ENCODE measurements at regions not wholly inside any gene's neighbourhood (a gene's known extent, or its start where the extent isn't known, plus 50 kb on each side); places are given as distances from the start of the nearest gene placed in this dataset.

DNA sequence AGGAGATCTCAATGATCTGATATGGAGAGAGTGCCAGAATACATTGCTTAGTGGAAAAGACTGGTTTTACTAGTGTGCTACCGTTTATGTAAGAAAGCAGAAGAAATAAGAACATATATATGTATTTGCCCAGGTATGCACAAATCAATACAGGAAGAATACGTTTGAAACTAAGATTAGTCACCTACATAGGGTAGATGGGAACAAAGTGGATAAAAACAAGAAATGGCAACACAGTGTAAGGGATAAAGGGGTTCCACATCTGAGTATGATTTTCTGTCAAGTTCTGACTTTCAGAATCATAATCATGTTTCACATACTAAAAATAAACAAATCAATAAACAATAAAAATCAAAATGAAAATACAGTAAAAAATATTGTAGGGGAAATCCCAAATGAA is 148.6 kb upstream of the NAMPT start:
- Histone ChIP-seq H3K4me1 (ENCODE audit: control insufficient read depth, insufficient read depth, low read length) (no peaks in the 10 kb centered on the region), H3K9ac (ENCODE audit: low read depth, low read length) (no peak overlapping the region), H3K4me3 (ENCODE audit: low read length) (no peak overlapping the region), H3K27me3 (ENCODE audit: control insufficient read depth, insufficient read depth, low read length) (no peaks in the 10 kb centered on the region), H3K4me2 (ENCODE audit: low read length) (no peak overlapping the region), H3K36me3 (ENCODE audit: insufficient read depth, low read length) (no peaks in the 10 kb centered on the region), H3K9me3 (replicated peaks; ENCODE audit: low read length) (no peaks in the 10 kb centered on the region)

DNA sequence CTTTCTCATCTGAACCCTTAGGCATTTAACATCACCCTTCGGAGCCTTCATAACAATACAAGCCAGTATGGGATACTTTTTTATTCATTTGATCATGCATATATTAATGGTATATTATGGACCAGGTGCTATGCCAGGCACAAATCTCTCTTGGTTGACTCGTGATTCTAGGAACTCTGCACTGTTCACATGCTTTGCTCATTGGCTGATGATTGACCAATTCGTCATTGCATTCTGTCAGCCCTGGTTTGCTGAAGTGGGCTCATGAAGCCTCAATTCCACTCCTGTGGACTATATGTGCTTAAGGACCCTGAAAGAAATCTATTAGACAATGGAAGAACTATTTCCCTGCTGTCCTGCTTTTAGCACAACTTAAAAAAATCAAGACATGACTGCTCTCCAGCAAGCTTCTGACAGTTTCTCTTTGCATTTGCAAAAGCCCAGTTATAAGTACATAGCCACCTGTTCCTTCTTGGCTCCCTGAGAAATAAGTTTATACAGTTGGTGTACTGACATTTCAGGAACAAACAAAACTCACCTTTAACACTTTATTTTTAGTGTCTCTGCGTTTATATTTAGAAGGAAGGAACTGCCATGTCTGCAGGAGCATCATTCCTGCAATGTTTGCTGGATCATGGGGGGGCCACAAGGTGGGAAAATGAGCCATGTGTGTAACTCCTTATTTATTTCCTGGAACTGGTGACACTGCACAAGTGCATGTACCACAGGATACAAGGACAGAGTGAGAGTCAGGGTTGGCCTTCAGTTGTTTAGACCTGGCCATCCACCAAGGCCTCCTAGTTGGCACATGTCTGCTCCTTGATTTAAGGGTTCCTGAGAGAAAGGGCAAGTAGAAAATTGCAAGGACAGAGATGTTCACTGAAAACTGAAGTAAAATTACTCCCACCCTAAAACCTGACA is 146.0 kb upstream of the NAMPT start:
- no peak overlapping the region for H3K4me2 ChIP-seq (ENCODE audit: low read length)
- H3K27me3 ChIP-seq (ENCODE audit: control insufficient read depth, insufficient read depth, low read length): no peaks in the 10 kb centered on the region
- no peak overlapping the region for H3K9ac ChIP-seq (ENCODE audit: low read depth, low read length)
- no peaks in the 10 kb centered on the region for H3K36me3 ChIP-seq (ENCODE audit: insufficient read depth, low read length)
- no peaks in the 10 kb centered on the region for H3K9me3 ChIP-seq (replicated peaks; ENCODE audit: low read length)
- no peaks in the 10 kb centered on the region for H3K4me1 ChIP-seq (ENCODE audit: control insufficient read depth, insufficient read depth, low read length)
- no peak overlapping the region for H3K4me3 ChIP-seq (ENCODE audit: low read length)

DNA sequence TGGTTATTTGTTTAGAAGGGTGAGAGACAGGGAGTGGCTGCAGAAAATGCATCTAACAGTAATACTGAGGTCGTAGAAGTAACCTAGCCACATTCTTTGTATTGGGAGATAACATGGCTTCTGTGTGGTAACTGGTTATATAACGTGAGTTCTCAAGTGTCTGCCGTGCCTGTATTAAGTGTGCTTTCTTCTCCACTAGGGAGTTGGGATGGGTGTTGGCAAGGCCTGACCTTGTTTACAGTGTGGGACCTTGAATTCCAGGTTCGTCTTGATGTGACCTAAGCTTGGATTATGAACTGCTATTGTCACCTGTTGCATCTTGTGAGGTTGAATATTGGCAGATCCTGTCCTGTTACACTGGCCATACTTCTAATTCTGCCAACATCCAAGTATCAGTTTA is 145.3 kb upstream of the NAMPT start:
- Histone ChIP-seq H3K4me1 (ENCODE audit: control insufficient read depth, insufficient read depth, low read length) (peaks cover 6% of the 10 kb centered on the region), H3K9me3 (replicated peaks; ENCODE audit: low read length) (no peaks in the 10 kb centered on the region), H3K4me3 (ENCODE audit: low read length) (no peak overlapping the region), H3K9ac (ENCODE audit: low read depth, low read length) (no peak overlapping the region), H3K4me2 (ENCODE audit: low read length) (no peak overlapping the region), H3K27me3 (ENCODE audit: control insufficient read depth, insufficient read depth, low read length) (no peaks in the 10 kb centered on the region), H3K36me3 (ENCODE audit: insufficient read depth, low read length) (no peaks in the 10 kb centered on the region)

DNA sequence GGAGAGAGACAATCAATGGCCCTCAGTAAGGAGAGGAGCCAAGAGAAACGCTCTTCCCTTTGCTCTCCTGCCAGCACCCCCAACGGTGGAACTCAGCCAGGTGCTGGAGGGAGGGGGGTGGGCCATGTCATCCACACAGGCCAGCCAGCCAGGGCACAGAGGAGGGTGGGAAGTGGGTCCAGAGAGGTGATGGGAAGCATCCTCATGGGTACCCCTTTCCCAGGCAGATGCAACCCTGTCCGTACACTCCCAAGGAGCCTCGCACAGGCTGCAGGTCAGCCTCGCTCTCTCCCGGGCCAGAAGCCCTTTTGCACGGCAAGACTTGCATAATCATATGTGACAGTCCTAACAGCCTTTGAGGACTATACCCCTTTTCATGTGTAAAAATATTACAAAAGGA is 142.0 kb upstream of the NAMPT start:
- H3K27me3 ChIP-seq (ENCODE audit: control insufficient read depth, insufficient read depth, low read length): no peaks in the 10 kb centered on the region
- H3K4me1 ChIP-seq (ENCODE audit: control insufficient read depth, insufficient read depth, low read length): peaks cover 16% of the 10 kb centered on the region
- no peak overlapping the region for H3K9ac ChIP-seq (ENCODE audit: low read depth, low read length)
- H3K36me3 ChIP-seq (ENCODE audit: insufficient read depth, low read length): no peaks in the 10 kb centered on the region
- no peak overlapping the region for H3K4me2 ChIP-seq (ENCODE audit: low read length)
- no peak overlapping the region for H3K4me3 ChIP-seq (ENCODE audit: low read length)
- no peaks in the 10 kb centered on the region for H3K9me3 ChIP-seq (replicated peaks; ENCODE audit: low read length)

DNA sequence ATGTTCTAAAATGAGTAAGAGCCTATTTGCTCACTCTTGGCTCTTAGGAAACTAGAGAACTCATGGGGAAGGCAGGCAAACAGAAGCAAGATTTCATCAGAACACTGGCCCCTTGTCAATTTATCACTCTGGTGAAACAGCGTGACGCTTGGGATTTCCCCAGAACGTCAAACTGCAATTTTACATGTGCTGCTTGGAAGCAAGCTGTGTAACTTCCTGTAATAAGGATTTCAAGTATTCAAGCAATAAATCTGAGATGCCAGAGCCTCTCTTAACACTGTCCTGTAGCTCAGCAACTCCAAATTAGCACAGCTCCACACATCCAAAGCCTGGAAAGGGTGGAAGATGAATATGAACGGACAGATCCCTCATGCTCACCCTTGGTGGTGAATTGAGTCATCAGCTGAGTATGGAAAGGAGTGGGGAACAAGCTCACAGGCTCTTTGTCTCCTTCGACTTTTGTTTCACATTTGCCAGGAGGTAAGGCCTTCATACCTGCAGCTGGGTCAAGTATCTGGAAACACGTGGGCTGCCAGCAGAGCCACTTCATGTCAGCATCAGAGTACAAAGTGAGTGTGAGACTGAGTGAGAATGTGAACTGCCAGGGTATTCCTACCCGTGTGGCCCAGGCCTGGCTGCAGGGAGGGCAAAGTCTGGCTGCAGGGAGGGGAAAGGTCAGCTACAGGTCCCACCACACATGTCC is 140.4 kb upstream of the NAMPT start:
- Histone ChIP-seq H3K4me3 (ENCODE audit: low read length) (peak overlapping the region; percentile 3), H3K27me3 (ENCODE audit: control insufficient read depth, insufficient read depth, low read length) (no peaks in the 10 kb centered on the region), H3K9me3 (replicated peaks; ENCODE audit: low read length) (no peaks in the 10 kb centered on the region), H3K9ac (ENCODE audit: low read depth, low read length) (peak overlapping the region; percentile 56), H3K4me2 (ENCODE audit: low read length) (peak overlapping the region; percentile 57), H3K36me3 (ENCODE audit: insufficient read depth, low read length) (no peaks in the 10 kb centered on the region), H3K4me1 (ENCODE audit: control insufficient read depth, insufficient read depth, low read length) (peaks cover 26% of the 10 kb centered on the region)

DNA sequence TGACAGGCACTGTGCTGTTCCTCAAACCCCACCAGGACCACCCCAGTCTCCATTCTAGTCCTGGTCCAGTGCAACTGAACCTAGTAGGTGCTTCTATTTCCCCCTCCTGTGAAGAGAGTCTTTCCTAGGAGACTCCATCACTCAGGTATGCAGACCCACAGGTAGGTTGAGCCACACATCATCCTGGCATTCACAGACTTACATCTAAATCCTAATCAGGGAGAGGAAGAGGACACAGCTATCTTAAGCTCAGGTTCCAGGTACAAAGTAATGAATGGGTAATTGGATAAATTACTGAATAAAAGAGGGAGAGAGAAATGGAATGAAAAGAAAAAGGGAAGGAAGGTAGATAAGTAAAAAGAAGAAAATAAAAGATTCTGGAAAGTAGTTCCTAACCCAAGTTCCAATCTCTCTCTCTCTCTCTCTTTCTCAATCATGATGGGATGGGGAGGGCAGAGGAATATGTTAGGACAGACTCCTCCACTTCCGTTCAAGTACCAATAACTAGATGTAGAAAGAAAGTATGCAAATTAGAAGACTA is 139.8 kb upstream of the NAMPT start:
- Histone ChIP-seq H3K4me2 (ENCODE audit: low read length) (peak overlapping the region; percentile 11), H3K4me3 (ENCODE audit: low read length) (no peak overlapping the region), H3K36me3 (ENCODE audit: insufficient read depth, low read length) (no peaks in the 10 kb centered on the region), H3K27me3 (ENCODE audit: control insufficient read depth, insufficient read depth, low read length) (no peaks in the 10 kb centered on the region), H3K4me1 (ENCODE audit: control insufficient read depth, insufficient read depth, low read length) (peaks cover 26% of the 10 kb centered on the region), H3K9ac (ENCODE audit: low read depth, low read length) (peak overlapping the region; percentile 38), H3K9me3 (replicated peaks; ENCODE audit: low read length) (no peaks in the 10 kb centered on the region)

DNA sequence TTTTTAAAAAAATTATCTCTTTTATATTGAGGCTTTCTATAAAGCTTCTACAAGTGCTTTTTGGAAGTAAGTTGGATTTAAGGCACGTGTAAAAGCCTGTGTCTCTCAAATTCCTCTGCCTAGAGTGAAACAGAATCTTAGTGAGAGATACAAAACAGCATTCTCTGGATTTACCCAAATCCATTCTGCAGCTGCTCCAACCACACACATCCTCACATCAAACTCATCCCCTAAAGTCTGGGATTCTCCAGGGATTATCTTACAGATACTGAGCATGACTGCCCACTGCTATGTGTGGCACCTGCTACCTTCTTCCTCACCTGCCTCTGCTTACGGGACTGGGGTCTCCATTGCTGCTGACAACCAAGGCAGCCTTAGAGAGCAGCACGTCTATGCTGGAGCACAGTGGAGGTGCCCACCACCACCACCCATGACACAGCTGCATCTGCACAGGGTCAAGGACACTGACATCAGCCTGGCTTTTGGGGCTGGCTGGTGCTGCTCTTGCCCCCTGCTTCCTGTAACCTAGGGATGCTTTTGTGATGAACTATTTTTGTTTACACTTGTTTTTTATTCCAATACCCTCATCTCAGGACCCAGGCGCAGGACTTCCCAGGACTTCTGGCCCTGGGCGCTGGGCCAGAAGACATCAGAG is 139.2 kb upstream of the NAMPT start:
- H3K4me1 ChIP-seq (ENCODE audit: control insufficient read depth, insufficient read depth, low read length): peaks cover 26% of the 10 kb centered on the region
- H3K9me3 ChIP-seq (replicated peaks; ENCODE audit: low read length): no peaks in the 10 kb centered on the region
- H3K9ac ChIP-seq (ENCODE audit: low read depth, low read length): no peak overlapping the region
- no peak overlapping the region for H3K4me2 ChIP-seq (ENCODE audit: low read length)
- H3K4me3 ChIP-seq (ENCODE audit: low read length): no peak overlapping the region
- no peaks in the 10 kb centered on the region for H3K36me3 ChIP-seq (ENCODE audit: insufficient read depth, low read length)
- no peaks in the 10 kb centered on the region for H3K27me3 ChIP-seq (ENCODE audit: control insufficient read depth, insufficient read depth, low read length)

DNA sequence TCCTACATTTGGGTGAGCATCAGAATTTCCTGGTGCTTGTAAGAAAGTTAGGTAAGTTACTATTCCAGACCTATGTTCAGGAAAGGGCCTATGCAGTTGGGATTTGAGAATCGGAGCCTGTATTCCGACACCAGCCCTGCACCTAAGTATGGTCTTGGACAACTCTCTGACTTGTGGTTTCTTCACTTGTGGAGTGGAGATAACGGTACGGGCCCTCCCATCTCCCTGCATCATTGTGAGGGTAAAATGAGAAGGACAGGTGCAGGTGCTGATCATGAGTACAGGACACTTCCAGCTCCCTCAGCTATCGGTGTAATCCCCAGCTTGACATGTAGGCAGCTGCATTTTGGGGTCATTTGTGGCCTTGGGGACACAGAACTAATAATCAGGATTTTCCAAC is 138.3 kb upstream of the NAMPT start:
- H3K9ac ChIP-seq (ENCODE audit: low read depth, low read length): no peak overlapping the region
- H3K9me3 ChIP-seq (replicated peaks; ENCODE audit: low read length): no peaks in the 10 kb centered on the region
- peaks cover 26% of the 10 kb centered on the region for H3K4me1 ChIP-seq (ENCODE audit: control insufficient read depth, insufficient read depth, low read length)
- no peaks in the 10 kb centered on the region for H3K36me3 ChIP-seq (ENCODE audit: insufficient read depth, low read length)
- no peaks in the 10 kb centered on the region for H3K27me3 ChIP-seq (ENCODE audit: control insufficient read depth, insufficient read depth, low read length)
- no peak overlapping the region for H3K4me3 ChIP-seq (ENCODE audit: low read length)
- no peak overlapping the region for H3K4me2 ChIP-seq (ENCODE audit: low read length)

DNA sequence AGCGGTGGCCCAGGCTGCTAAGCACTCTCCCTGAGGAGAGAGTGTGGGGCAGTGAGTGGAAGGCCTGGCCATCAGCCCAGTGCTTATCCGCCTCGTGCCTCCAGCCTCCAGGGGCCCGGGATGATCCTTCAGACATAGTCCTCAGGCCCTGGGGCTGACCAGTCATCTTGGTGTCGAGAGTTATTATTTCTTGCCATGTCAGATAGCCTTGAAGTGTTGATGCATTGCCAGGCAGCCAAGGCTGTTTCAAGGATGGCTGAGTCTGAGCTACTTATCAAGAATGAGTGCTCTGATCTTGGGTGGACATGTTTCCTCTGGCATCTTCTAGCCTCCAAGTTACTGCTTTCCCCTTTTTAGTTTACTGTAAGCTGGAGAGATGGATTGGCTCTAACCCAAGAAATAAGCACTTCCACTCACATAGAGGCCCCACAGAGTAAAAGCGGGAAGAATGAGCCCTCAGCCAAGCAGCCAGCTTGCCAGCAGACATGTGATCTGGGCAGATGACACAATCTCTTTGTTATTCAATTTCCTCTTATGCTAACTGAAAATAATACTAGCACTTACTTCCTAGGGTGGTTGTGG is 136.5 kb upstream of the NAMPT start:
- no peaks in the 10 kb centered on the region for H3K36me3 ChIP-seq (ENCODE audit: insufficient read depth, low read length)
- no peaks in the 10 kb centered on the region for H3K9me3 ChIP-seq (replicated peaks; ENCODE audit: low read length)
- peaks cover 26% of the 10 kb centered on the region for H3K4me1 ChIP-seq (ENCODE audit: control insufficient read depth, insufficient read depth, low read length)
- no peak overlapping the region for H3K4me2 ChIP-seq (ENCODE audit: low read length)
- H3K4me3 ChIP-seq (ENCODE audit: low read length): no peak overlapping the region
- H3K9ac ChIP-seq (ENCODE audit: low read depth, low read length): peak overlapping the region; percentile 44
- no peaks in the 10 kb centered on the region for H3K27me3 ChIP-seq (ENCODE audit: control insufficient read depth, insufficient read depth, low read length)

DNA sequence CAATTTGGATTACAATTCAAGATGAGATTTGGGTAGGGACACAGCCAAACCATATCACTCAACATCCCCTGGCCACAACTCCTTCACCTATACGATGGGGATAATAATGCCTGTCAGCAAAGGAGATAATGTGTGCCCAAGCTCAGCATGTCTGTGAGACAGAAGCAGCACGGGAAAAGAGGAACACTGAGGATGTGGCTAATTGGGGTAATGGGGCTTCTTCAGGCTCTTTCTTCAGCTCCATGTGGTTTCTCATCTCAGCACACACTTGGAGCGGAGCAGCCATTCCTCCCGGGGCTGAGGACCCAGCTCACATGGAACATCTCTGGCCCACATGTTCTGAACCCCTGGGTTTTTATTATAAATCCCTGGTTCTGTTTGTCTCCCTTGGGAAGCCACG is 136.0 kb upstream of the NAMPT start:
- Histone ChIP-seq H3K9ac (ENCODE audit: low read depth, low read length) (peak overlapping the region; percentile 44), H3K4me2 (ENCODE audit: low read length) (no peak overlapping the region), H3K4me3 (ENCODE audit: low read length) (no peak overlapping the region), H3K4me1 (ENCODE audit: control insufficient read depth, insufficient read depth, low read length) (peaks cover 26% of the 10 kb centered on the region), H3K36me3 (ENCODE audit: insufficient read depth, low read length) (no peaks in the 10 kb centered on the region), H3K27me3 (ENCODE audit: control insufficient read depth, insufficient read depth, low read length) (no peaks in the 10 kb centered on the region), H3K9me3 (replicated peaks; ENCODE audit: low read length) (no peaks in the 10 kb centered on the region)

DNA sequence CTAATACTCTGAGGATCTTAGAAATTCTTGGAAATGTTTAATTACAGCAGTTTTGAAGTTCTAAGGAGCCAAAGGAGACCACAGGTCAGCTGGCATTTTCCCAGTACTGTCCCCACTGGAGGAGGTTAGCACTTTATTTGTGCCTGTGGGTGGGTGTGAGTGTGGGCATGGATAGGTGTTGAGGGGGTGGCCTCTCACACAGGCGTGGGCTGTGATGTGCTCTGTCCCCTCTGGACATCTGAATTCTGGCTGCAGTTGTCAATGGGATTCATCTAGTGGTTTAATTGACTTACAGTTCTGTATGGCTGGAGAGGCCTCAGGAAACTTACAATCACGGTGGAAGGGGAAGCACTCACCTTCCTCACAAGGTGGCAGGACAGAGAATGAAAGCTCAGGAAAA is 135.4 kb upstream of the NAMPT start:
- Histone ChIP-seq H3K4me3 (ENCODE audit: low read length) (no peak overlapping the region), H3K36me3 (ENCODE audit: insufficient read depth, low read length) (no peaks in the 10 kb centered on the region), H3K4me1 (ENCODE audit: control insufficient read depth, insufficient read depth, low read length) (peaks cover 21% of the 10 kb centered on the region), H3K27me3 (ENCODE audit: control insufficient read depth, insufficient read depth, low read length) (no peaks in the 10 kb centered on the region), H3K9ac (ENCODE audit: low read depth, low read length) (no peak overlapping the region), H3K4me2 (ENCODE audit: low read length) (no peak overlapping the region), H3K9me3 (replicated peaks; ENCODE audit: low read length) (no peaks in the 10 kb centered on the region)
